GM23338 (cell line): ENCODE measurements at regions not wholly inside any gene's neighbourhood (a gene's known extent, or its start where the extent isn't known, plus 50 kb on each side); places are given as distances from the start of the nearest gene placed in this dataset.

Experiments used
- CREB1 ChIP-seq: fragments of 250-450 bp; sonication (Bioruptor Pico); IDR thresholded peaks from 2 replicates; pipeline ENCODE4 v1.5.0; 2020; ENCODE audit warnings: low read depth, mild to moderate bottlenecking, moderate library complexity
- EZH2 ChIP-seq: fragments of 200-600 bp; sonication (generic); IDR thresholded peaks from one replicate; pipeline ENCODE4 v1.8.0; 2017; ENCODE audit warnings: antibody characterized with exemption, mild to moderate bottlenecking, low read depth; ENCODE audit not compliant: unreplicated experiment
- EZH2phosphoT487 ChIP-seq: fragments of 200-600 bp; sonication (generic); IDR thresholded peaks from one replicate; pipeline ENCODE4 v1.8.1; 2018; ENCODE audit warnings: antibody characterized with exemption; ENCODE audit not compliant: unreplicated experiment
- JUNB ChIP-seq: IDR thresholded peaks from one replicate; pipeline ENCODE4 v1.6.1; 2016; ENCODE audit warnings: antibody characterized with exemption; ENCODE audit not compliant: unreplicated experiment
- NANOG ChIP-seq: IDR thresholded peaks from 2 replicates; pipeline ENCODE4 v1.6.1; 2016; ENCODE audit warnings: antibody characterized with exemption, borderline replicate concordance
- POLR2AphosphoS5 ChIP-seq: IDR thresholded peaks from 2 replicates; pipeline ENCODE4 v1.6.1; 2016; ENCODE audit warnings: antibody characterized with exemption, low read depth
- STAT1 ChIP-seq: IDR thresholded peaks from one replicate; pipeline ENCODE4 v1.6.1; 2016; ENCODE audit warnings: antibody characterized with exemption; ENCODE audit not compliant: unreplicated experiment
- TF ChIP-seq, protein P1 (sequence below), 2 experiments: fragments of 200-600 bp in 1 of 2; sonication (generic) in 1 of 2; conservative IDR thresholded peaks; 2 replicates each; pipeline versions ENCODE4 v1.5.1 to v1.6.1; 2016 to 2017; ENCODE audit warnings: antibody characterized with exemption in 2 of 2, low read depth in 2 of 2, mild to moderate bottlenecking in 2 of 2, moderate library complexity in 1 of 2
- TF ChIP-seq, protein P2 (sequence below): IDR thresholded peaks from 2 replicates; pipeline ENCODE4 v1.6.1; 2016; ENCODE audit warnings: antibody characterized with exemption
- TF ChIP-seq, protein P3 (sequence below): IDR thresholded peaks from one replicate; pipeline ENCODE4 v1.6.1; 2018; ENCODE audit warnings: antibody characterized with exemption; ENCODE audit not compliant: unreplicated experiment
- TF ChIP-seq, protein P4 (sequence below): fragments of 250-450 bp; sonication (Bioruptor Pico); IDR thresholded peaks from 2 replicates; pipeline ENCODE4 v1.5.0; 2020; ENCODE audit warnings: mild to moderate bottlenecking, moderate library complexity

DNA sequence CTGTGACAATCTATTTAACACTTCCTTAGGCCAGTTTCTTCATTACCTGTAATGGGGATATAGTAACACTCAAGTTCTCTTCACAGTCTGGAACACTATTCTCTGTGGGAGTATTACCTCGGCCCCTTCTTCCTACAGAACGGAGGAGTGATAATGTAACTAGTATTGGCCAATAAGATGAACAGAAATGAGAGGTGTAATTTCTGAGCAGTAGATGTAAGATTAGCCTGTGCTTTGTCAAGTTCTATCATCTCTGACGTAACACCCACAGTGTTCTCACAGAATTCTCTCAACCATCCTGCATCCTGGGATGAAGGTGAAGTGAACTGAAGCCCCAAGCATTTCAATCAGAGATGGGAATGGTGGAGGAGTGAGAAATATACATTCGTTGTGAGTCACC is 65.2 kb upstream of the TOP3B start:
- no peak for TF ChIP-seq JUNB
- TF ChIP-seq, protein P1, sequence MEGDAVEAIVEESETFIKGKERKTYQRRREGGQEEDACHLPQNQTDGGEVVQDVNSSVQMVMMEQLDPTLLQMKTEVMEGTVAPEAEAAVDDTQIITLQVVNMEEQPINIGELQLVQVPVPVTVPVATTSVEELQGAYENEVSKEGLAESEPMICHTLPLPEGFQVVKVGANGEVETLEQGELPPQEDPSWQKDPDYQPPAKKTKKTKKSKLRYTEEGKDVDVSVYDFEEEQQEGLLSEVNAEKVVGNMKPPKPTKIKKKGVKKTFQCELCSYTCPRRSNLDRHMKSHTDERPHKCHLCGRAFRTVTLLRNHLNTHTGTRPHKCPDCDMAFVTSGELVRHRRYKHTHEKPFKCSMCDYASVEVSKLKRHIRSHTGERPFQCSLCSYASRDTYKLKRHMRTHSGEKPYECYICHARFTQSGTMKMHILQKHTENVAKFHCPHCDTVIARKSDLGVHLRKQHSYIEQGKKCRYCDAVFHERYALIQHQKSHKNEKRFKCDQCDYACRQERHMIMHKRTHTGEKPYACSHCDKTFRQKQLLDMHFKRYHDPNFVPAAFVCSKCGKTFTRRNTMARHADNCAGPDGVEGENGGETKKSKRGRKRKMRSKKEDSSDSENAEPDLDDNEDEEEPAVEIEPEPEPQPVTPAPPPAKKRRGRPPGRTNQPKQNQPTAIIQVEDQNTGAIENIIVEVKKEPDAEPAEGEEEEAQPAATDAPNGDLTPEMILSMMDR (conservative IDR thresholded peaks at IDR 0.05; ENCODE audit: low read depth in 2 of 2): no peak
- no peak for TF ChIP-seq EZH2phosphoT487
- TF ChIP-seq, protein P2, sequence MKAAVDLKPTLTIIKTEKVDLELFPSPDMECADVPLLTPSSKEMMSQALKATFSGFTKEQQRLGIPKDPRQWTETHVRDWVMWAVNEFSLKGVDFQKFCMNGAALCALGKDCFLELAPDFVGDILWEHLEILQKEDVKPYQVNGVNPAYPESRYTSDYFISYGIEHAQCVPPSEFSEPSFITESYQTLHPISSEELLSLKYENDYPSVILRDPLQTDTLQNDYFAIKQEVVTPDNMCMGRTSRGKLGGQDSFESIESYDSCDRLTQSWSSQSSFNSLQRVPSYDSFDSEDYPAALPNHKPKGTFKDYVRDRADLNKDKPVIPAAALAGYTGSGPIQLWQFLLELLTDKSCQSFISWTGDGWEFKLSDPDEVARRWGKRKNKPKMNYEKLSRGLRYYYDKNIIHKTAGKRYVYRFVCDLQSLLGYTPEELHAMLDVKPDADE: no peak
- TF ChIP-seq EZH2: no peak
- TF ChIP-seq STAT1: no peak
- no peak for TF ChIP-seq POLR2AphosphoS5
- TF ChIP-seq, protein P3, sequence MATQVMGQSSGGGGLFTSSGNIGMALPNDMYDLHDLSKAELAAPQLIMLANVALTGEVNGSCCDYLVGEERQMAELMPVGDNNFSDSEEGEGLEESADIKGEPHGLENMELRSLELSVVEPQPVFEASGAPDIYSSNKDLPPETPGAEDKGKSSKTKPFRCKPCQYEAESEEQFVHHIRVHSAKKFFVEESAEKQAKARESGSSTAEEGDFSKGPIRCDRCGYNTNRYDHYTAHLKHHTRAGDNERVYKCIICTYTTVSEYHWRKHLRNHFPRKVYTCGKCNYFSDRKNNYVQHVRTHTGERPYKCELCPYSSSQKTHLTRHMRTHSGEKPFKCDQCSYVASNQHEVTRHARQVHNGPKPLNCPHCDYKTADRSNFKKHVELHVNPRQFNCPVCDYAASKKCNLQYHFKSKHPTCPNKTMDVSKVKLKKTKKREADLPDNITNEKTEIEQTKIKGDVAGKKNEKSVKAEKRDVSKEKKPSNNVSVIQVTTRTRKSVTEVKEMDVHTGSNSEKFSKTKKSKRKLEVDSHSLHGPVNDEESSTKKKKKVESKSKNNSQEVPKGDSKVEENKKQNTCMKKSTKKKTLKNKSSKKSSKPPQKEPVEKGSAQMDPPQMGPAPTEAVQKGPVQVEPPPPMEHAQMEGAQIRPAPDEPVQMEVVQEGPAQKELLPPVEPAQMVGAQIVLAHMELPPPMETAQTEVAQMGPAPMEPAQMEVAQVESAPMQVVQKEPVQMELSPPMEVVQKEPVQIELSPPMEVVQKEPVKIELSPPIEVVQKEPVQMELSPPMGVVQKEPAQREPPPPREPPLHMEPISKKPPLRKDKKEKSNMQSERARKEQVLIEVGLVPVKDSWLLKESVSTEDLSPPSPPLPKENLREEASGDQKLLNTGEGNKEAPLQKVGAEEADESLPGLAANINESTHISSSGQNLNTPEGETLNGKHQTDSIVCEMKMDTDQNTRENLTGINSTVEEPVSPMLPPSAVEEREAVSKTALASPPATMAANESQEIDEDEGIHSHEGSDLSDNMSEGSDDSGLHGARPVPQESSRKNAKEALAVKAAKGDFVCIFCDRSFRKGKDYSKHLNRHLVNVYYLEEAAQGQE: no peak
- no peak for TF ChIP-seq CREB1 (CRISPR knock-in tag)
- TF ChIP-seq, protein P4, sequence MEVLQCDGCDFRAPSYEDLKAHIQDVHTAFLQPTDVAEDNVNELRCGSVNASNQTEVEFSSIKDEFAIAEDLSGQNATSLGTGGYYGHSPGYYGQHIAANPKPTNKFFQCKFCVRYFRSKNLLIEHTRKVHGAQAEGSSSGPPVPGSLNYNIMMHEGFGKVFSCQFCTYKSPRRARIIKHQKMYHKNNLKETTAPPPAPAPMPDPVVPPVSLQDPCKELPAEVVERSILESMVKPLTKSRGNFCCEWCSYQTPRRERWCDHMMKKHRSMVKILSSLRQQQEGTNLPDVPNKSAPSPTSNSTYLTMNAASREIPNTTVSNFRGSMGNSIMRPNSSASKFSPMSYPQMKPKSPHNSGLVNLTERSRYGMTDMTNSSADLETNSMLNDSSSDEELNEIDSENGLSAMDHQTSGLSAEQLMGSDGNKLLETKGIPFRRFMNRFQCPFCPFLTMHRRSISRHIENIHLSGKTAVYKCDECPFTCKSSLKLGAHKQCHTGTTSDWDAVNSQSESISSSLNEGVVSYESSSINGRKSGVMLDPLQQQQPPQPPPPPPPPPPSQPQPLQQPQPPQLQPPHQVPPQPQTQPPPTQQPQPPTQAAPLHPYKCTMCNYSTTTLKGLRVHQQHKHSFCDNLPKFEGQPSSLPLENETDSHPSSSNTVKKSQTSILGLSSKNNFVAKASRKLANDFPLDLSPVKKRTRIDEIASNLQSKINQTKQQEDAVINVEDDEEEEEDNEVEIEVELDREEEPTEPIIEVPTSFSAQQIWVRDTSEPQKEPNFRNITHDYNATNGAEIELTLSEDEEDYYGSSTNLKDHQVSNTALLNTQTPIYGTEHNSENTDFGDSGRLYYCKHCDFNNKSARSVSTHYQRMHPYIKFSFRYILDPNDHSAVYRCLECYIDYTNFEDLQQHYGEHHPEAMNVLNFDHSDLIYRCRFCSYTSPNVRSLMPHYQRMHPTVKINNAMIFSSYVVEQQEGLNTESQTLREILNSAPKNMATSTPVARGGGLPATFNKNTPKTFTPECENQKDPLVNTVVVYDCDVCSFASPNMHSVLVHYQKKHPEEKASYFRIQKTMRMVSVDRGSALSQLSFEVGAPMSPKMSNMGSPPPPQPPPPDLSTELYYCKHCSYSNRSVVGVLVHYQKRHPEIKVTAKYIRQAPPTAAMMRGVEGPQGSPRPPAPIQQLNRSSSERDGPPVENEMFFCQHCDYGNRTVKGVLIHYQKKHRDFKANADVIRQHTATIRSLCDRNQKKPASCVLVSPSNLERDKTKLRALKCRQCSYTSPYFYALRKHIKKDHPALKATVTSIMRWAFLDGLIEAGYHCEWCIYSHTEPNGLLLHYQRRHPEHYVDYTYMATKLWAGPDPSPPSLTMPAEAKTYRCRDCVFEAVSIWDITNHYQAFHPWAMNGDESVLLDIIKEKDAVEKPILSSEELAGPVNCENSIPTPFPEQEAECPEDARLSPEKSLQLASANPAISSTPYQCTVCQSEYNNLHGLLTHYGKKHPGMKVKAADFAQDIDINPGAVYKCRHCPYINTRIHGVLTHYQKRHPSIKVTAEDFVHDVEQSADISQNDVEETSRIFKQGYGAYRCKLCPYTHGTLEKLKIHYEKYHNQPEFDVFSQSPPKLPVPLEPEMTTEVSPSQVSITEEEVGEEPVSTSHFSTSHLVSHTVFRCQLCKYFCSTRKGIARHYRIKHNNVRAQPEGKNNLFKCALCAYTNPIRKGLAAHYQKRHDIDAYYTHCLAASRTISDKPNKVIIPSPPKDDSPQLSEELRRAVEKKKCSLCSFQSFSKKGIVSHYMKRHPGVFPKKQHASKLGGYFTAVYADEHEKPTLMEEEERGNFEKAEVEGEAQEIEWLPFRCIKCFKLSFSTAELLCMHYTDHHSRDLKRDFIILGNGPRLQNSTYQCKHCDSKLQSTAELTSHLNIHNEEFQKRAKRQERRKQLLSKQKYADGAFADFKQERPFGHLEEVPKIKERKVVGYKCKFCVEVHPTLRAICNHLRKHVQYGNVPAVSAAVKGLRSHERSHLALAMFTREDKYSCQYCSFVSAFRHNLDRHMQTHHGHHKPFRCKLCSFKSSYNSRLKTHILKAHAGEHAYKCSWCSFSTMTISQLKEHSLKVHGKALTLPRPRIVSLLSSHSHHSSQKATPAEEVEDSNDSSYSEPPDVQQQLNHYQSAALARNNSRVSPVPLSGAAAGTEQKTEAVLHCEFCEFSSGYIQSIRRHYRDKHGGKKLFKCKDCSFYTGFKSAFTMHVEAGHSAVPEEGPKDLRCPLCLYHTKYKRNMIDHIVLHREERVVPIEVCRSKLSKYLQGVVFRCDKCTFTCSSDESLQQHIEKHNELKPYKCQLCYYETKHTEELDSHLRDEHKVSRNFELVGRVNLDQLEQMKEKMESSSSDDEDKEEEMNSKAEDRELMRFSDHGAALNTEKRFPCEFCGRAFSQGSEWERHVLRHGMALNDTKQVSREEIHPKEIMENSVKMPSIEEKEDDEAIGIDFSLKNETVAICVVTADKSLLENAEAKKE: no peak
- TF ChIP-seq NANOG: no peak
